Ovary (tissue), 3 donors: ENCODE measurements at regions not wholly inside any gene's neighbourhood (a gene's known extent, or its start where the extent isn't known, plus 50 kb on each side); places are given as distances from the start of the nearest gene placed in this dataset.
"Not testable (repeated sequence)": the region's sequence is repeated elsewhere in the genome, so short reads cannot be mapped to it uniquely, and the experiment has no call there.

Experiments
- CTCF ChIP-seq, 3 donors: fragments of 450-650 bp in 2 of 3; fragments of 200-600 bp in 1 of 3; IDR thresholded peaks; one replicate each; pipeline versions ENCODE4 v1.5.1 to v1.8.0; 2016 to 2022; ENCODE audit warnings: antibody characterized with exemption in 3 of 3, mild to moderate bottlenecking in 1 of 3
- POLR2A ChIP-seq: fragments of 450-650 bp; IDR thresholded peaks from one replicate; pipeline ENCODE4 v1.6.1; 2017; ENCODE audit warnings: antibody characterized with exemption, mild to moderate bottlenecking, moderate library complexity
- donor health status: DM: no; HTN: no; CAD: no.

GRCh38 chr4:81668328-81668727 is 196.6 kb upstream of the RASGEF1B start:
- TF ChIP-seq CTCF (IDR thresholded peaks at IDR 0.05); POLR2A: not testable (repeated sequence)
